GM21526 (cell line): ENCODE measurements at regions not wholly inside any gene's neighbourhood (a gene's known extent, or its start where the extent isn't known, plus 50 kb on each side); places are given as distances from the start of the nearest gene placed in this dataset.
A peak's percentile ranks its signal among the peaks of the same experiment; 100 is the strongest.

Source experiments
- ATAC-seq: cut with Tn5 transposase; IDR thresholded peaks from one replicate; pipeline ENCODE4 v1.9.1; 2021; ENCODE audit warnings: moderate library complexity; ENCODE audit not compliant: unreplicated experiment, low FRiP score

DNA sequence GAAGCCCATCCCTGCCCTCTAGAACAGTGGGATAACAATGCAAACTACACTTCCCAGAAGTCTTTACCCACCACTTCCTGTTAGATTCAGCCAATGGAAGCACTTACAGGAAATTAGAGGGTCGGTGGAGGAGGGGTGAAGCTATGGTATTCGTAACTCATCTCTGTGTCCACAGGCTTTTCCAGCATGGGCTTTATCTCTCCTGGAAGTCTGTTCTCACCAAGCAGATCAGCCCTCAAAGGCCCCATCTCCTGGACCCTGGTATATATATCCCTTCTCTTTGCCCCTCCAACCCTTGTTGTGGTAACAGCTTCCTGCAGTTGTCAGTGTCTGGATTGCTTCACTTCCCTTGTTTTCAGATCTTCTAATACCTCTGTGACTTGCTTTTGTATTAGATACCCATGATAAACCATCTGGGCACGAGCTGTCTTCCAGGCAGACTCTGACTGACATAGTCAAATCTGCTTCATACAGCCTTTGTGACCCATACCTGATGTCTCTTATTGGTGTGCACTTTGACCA lies 475.0 kb upstream of the POU3F3 start:
- peak; percentile 69 for ATAC-seq

DNA sequence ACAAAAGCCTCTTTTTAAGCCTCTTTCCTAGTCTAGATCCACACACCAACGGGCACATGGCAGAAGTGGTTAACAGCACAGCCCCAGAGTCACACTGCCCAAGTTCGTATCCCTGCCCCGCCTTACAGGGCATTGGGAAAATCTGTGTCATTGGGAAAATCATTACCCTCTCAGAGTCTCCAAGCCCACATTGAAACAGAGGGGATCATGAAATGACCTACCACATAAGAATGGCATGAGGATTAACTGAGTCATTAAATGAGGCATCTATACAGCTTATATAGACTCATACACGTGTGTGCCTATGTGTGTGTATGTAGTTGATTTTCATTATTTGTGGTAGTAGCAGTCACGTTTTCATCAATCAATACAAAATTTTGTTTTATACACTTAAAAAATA lies 469.0 kb upstream of the POU3F3 start:
- ATAC-seq: no peak

DNA sequence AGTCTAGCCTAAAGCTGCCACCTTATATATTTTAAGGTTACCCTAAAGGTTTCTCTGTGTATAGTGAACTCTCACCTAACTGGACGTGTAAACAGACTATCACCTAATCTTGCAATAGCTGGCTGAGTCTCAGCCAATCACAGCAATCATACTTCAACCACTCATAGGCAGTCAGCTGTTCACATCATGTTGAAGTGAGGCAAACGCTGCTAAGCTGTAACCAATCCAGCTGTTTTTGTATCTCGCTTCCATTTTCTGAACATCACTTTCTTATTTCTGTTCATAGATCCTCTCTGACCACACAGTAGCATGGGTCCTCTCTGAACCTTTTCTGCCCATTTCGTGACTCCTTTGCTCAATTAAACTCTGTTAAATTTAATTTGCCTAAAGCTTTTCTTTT lies 468.2 kb upstream of the POU3F3 start:
- ATAC-seq: no peak

DNA sequence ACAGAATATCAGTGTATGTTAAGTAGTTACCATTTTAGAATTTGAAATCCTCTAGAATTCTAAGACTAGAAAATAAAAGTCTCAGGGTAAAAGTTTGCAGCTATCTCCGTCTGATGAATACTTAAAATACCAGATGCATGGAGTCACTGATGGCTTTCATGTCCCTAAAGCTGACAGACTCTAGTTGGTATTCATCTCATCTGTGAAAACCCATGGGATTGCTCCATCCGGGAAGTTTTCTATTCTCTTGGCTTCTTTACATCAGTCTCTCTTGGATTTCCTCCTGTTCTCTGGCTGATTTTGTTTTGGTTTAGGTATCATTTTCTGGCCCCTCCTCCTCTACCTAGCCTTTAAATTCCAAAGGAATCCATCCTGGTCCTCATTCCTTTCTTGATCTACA lies 465.6 kb upstream of the POU3F3 start:
- no peak for ATAC-seq

DNA sequence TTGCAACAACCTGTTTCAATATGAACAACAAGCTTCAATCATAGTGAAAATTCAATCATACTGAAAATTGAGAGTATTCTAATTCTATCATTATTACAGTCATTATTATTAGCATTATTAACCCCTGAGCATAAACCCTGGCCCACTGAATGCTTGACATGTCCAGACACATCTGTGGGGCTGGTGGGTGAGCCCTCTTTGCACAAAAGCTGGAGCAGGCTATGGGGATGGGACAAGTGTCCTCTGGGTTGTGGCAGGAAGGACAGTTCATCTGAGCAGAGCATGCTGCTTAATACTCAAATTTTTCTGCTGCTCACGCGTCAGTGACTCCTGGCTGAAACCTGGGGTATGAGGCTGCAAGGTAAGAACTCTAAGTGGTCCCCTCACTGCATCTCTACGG lies 451.1 kb upstream of the POU3F3 start:
- ATAC-seq: no peak

DNA sequence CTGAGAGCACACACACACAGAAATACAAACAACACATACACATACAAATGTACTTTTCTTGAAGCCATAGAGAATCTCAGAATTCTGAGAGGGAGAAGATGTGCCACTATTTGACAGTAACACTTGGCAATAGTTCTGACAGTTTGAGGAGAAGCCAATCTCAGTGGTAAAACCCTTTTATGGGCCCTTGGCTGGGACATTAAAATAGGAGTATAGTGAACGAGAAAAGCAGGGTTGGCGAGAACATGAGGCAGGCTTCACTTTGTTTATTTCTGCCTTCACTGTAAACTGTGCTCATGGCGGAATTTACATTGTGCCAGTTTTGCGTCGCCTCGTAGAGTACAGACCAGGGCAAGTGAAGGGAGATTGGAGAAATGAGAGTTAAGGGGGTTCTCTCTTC lies 449.4 kb upstream of the POU3F3 start:
- ATAC-seq: no peak

DNA sequence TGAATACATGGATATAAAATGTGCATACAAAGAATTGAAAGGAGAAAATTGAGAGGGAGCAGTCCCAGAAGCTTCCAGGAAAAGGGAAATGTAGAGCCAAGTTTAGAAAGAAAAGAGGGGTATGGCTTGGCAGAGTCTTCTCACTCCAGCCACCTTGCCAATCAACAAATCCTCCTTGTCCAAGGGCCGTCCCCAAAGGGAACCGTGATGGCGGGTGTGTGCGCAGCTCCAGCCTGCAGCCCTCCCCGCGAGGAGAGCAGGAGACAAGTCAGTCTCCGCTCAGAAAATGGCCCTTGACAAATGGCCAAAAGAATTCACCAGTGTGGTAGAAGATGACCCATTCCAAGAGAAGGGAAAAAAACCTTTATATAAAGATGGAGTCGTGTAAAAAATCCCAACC lies 448.3 kb upstream of the POU3F3 start:
- no peak for ATAC-seq

DNA sequence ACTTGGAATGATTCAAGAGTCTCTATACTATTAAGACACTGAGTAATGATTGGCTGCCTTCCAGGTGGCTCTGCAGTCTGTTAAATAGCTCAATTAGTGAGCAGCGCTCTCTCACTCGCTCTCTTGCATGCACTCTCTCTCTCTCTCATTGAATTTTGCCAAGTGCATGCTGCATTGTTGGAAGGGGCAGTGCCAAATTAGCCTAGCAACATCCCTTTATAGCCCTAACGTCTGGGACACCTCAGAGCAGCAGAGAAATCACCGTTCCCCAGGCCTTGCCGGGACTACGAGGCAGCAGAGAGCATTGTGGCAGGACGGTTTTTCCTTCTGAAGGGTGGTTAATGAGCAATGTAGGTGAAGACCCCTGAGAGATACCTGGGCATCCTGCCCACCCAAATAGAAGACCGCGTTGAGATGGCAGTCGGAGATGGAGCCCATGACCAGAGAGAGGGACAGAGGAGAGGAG lies 447.6 kb upstream of the POU3F3 start:
- no peak for ATAC-seq

DNA sequence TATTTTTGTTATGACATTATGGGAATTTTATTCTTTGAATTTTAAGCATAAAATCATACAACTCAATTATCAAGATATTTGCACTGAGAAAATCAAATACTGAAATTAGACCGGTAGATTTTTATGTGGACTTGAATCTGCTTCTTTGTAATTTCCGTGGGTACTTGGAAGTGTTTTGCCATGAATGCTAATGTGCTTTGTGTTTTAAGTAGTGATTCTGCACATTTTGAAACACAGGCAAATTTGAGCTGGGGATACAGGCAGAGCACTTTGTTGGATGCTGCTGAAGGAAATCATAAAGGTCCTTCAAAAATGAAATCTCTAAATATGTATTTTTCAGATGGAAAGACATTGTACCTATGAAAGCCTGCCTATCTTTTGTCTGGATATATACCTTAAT lies 446.3 kb upstream of the POU3F3 start:
- no peak for ATAC-seq

DNA sequence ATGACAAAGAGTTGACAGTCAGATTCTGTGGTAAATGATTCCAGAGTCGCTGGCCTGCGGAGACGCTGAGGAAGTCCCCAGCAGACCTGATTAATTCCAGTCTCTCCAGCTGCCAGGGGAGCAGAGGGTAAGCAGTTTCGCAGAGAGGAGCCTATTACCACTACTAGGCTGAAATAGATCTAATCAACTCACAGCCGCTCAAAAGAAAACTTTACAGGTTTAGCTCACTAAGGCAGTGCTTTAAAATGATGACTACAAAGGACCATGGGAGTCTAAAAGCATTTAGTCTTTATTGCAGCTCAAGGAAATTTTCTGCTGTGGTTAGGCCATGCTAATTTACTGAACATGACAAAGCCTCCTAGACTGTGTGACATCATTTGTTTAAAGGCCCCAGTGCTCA lies 445.6 kb upstream of the POU3F3 start:
- ATAC-seq: no peak

DNA sequence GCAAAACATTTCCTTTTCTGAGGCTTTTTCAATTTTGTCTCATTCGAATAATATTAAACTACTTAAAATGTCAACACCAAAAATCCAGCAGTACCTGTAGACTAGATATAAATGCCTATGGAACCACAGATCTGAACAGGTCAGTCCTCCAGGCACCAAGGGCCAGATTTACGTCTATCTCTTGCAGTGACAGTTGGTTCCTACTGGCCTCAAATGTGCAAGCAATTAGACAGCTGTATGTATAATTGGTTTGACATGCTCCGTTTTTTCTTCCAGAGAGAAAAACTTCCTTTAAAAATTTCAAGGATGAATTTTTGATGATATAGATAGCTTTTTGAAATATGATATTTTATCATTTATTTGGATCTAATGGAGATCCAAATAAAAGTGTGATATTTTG lies 443.8 kb upstream of the POU3F3 start:
- ATAC-seq: no peak

DNA sequence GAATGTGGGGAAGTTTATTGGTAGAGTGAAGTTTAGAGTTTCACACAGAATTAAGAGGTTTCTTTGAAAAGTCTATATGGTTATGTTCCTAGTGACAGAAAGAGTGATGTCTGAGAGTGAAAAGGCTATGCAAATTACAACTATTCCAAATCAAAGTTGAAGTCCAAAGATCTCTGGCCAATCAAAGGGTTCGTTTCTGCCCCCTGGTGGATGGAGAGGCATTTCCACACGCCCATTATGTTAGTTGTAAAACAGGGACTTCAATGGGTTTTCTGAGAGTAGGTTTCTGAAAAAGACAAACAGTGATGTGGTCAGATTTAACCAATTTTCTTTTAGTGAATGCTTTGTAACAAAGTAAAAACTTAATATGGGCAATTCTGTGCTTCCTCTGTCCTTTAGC lies 441.5 kb upstream of the POU3F3 start:
- ATAC-seq: no peak

DNA sequence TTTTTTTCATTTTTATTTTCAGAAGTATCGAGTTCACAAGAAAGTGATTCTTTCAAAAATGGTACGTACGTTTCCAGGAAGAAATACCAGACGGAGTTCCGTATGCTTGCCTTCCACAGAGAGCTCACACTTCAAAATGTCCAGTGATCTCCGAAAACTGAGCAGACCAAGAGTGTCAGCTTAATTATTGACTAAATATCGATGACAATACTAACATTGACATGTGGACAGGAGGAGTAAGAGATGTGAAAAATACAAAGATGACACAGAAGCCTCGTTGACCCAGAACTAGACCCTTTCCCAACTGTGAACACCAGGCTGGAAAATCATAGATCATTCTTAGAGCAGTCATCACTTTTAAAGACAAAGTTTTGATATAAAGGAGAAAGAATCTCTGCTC lies 440.0 kb upstream of the POU3F3 start:
- no peak for ATAC-seq

DNA sequence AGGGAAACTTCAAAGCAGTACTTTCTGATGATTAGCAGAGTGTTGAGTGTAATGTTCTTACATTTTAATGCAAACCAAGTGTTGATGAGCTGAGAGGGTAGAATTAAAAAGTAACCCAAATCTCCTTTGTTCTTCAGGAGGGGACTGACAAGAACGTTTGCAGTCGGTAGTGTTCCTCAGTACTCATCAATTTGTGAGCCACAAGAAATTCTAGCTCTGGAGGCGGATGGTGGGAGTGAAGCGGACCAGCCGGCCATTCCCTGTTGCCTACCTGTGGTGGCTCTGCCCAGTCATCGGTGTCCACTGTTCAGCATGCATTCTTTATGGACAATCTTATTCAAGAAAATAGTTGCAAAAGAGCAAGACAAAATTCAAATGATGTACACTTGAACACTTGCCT lies 438.6 kb upstream of the POU3F3 start:
- no peak for ATAC-seq

DNA sequence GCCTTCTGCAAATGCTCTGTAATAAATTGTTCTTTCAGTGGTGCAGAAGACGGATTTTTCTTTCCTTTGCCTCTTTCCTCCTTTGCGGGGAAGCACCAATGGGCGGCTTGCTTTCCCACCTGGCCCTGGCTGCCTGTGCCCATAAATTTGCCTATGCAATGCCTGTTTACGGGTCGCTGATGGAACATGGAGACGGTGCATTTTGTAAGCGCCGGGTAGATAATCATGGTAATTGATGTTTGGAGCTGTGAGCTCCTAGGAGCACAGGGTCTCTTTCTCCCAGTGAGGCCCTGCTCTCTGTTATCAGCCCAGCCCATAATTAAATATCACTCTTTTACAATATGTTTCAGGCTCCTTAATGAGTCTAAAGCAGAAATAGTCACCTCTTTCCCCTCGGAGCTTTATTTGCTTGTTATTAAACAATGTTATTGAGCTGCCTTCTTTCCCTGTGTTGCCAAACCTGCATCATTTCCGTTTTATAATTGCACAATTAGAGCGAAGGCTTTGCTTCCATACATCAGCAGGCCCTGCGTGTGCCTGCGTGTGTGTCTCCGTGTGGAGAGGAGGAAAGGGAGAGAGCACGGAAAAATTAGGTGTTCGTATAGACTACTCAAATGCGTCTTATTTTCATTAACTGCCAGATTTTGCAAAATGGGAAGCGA lies 437.4 kb upstream of the POU3F3 start:
- ATAC-seq: no peak

DNA sequence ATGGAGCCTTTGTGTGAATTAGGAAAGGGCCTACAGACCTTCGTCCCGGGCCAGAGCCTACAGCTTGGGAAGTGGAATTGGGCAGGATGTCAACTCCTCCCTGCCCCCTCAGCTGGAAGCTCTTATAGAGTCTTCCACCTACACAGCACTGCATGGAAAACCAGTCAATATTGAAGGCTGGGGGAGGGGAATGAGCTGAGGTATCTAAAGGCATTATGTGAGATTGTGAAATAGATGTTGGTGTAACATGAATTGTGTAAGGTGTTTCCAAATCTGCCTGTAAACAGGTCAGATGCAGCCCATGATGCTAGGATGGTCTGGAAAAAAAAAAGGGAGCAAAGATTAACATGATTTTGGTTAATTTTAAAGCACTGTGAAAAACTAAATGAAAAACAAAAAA lies 433.5 kb upstream of the POU3F3 start:
- ATAC-seq: no peak

DNA sequence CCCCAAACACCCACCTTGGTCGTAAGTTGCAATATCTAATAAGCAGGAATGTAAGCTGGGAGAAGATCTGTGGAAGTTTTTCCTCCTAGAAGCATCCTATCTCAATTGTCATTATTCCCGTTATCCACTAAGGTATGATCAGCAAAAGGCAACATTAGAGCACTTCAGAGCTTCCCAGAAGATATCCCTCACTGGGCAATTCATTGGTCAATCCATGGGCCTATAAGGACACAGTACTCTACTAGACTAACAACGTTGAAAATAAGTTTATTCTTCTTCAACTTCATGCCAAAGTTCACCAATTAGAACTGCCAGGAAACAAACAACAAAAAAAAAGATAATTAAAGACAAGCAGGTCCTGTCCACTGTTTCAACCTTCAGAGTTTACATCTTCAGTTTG lies 433.0 kb upstream of the POU3F3 start:
- ATAC-seq: no peak

DNA sequence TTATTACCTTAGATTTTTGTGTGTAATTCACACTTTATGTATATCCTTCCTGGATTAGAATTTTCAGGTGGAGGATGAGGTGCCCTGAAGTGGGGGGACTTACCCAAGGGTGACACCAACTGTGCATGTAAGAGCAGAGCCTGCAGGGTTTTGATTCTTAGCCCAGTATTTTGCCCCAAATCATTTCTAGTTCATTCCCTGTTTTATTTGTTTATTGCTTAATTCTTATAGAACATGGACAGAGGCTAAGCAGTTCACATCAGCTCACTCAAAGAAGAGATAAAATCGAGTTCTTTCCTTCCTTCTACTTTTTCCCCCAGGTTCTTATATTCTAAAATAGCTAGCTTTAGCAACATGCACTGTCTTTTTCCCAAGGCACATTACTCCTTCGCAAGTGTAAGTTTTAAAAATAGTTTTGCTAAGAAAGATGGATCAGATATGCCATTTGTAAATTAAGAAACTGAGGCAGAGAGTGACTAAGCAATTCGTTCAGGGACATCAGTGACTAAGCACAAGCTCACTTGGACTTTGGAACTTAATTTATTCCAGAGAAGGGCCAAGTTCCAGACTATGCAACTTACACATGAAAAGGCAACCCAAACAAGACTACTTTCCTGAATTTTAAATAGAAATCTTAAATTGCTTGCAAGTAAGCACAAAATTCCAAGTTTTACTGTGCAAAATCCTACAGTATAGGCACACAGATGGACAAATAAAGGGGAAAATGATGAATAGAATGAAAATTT lies 427.9 kb upstream of the POU3F3 start:
- no peak for ATAC-seq

DNA sequence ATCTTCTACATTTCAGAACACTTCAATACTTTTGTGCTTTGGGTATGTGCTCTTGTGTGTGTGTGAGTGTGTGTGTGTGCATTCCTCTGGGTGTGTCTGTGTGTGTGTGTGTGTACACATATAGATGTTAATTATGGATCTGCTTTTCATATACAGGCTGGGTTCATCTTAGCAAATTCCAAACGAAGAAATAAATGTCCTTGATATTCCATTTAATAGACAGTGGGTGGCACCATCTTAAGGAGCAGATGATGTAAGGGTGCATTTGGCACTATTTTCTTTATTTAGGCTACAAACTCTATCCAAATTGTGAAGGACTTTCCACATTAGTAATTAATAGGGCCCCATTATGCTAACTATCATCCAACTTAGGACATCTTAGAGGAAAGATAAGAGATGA lies 425.8 kb upstream of the POU3F3 start:
- no peak for ATAC-seq

DNA sequence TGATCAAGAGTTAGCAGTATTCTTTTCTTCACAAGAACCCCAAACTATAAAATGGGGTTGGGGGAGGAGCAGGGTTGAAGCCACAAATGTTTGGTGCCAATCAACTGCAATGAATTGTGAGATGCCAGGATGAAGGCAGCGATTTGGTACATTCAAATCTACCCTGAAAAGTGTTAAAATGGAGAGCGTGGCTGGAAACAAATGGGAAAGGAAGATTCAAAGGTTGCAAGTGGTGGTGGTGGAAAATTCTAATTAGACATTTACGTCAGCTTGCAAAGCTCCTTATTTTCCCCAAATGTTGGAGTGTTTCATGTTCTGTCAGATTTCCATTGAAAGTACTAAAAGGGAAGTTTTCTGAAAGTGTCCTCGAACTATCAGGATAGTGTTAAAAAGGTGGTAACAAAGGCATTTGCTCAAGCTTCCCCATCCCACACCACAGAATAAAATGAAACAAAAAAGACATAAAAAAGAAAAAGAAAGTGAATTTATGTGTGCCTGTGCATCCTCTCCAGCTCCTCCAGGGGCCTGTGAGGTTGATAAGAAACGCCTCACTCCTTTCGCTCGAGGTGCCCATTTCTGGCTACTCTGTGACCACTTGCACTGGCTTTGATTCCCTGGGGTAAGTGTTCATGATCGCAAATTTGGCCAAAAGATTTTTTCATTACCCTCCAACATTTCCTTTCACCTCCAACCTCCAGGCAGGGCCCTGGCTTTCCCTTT lies 424.1 kb upstream of the POU3F3 start:
- no peak for ATAC-seq

DNA sequence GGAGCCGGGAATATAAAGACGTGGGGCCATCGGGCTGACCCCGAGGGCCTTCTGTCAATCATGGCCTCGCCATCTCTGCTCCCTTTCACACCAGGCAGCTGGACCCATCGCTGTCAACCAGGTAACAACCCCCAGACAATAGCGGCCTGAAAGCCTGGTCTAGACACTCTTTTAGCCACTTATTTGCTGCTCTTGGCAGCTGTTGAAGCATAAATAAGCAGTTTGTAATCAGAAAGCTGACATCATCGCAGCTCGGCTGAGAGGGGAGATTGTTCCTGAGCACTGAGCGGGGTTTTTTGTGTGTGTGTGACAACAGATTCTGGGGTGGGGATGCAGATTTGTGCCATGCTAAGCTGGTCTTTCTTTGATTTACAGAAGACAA lies 423.6 kb upstream of the POU3F3 start:
- ATAC-seq: no peak

DNA sequence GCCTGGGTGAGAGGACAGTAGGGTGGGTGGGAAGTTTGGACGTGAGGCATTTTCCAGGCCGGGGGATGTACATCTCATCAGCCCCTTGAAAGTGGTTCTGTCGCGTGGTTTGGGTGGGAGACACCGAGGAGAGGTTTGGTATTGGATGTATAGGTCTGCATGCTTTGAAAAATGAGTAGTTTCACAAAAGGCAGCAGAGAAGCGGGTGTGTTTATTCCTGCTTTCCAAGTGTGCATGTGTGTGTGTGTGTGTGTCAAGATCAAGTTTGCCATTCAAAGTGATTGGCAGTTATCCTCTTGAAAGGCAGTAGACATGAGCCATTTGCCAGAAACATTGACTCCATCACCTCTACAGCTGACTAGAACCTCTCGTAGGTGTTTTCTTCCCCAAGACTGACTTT lies 423.1 kb upstream of the POU3F3 start:
- no peak for ATAC-seq
